Nephron progenitor cell (in vitro differentiated cells): ENCODE measurements at regions not wholly inside any gene's neighbourhood (a gene's known extent, or its start where the extent isn't known, plus 50 kb on each side); places are given as distances from the start of the nearest gene placed in this dataset.

Experiments
- DNase-seq: peaks from one replicate; pipeline ENCODE4 v3.0.0; 2021
- H3K27ac Mint-ChIP-seq: 2 replicates; pipeline ENCODE4 v1.8.0; 2021; ENCODE audit warnings: mild to moderate bottlenecking, moderate library complexity, mixed read lengths
- H3K27me3 Mint-ChIP-seq: 2 replicates; pipeline ENCODE4 v1.8.0; 2021; ENCODE audit warnings: mild to moderate bottlenecking, low read depth, mixed read lengths; ENCODE audit not compliant: poor library complexity
- H3K36me3 Mint-ChIP-seq: 2 replicates; pipeline ENCODE4 v1.8.0; 2021; ENCODE audit warnings: low read depth, mixed read lengths
- H3K4me1 Mint-ChIP-seq: 2 replicates; pipeline ENCODE4 v1.8.0; 2021; ENCODE audit warnings: mixed read lengths
- H3K4me3 Mint-ChIP-seq: 2 replicates; pipeline ENCODE4 v1.8.0; 2021; ENCODE audit warnings: mild to moderate bottlenecking, moderate library complexity, mixed read lengths
- H3K9me3 Mint-ChIP-seq: 2 replicates; pipeline ENCODE4 v1.8.0; 2021; ENCODE audit warnings: mild to moderate bottlenecking, moderate library complexity, mixed read lengths
- CTCF ChIP-seq: fragments of 200-600 bp; sonication (generic); IDR thresholded peaks from 2 replicates; pipeline ENCODE4 v1.5.0; 2021; ENCODE audit warnings: antibody characterized with exemption

GRCh38 chr5:167271081-167271480 is 1020.4 kb upstream of the WWC1 start:
- no peaks in the 10 kb centered on the region for H3K4me1 Mint-ChIP-seq
- H3K36me3 Mint-ChIP-seq, result no peaks in the 10 kb centered on the region
- no peaks in the 10 kb centered on the region for H3K9me3 Mint-ChIP-seq
- DNase-seq, result no peak
- H3K27me3 Mint-ChIP-seq, result no peaks in the 10 kb centered on the region
- H3K4me3 Mint-ChIP-seq, result no peak overlapping the region
- TF ChIP-seq CTCF, result no peak
- H3K27ac Mint-ChIP-seq, result no peak overlapping the region

GRCh38 chr5:167271511-167271910 is 1019.9 kb upstream of the WWC1 start:
- no peak overlapping the region for H3K27ac Mint-ChIP-seq
- no peaks in the 10 kb centered on the region for H3K9me3 Mint-ChIP-seq
- DNase-seq, result no peak
- no peaks in the 10 kb centered on the region for H3K27me3 Mint-ChIP-seq
- no peaks in the 10 kb centered on the region for H3K4me1 Mint-ChIP-seq
- TF ChIP-seq CTCF, result no peak
- H3K4me3 Mint-ChIP-seq, result no peak overlapping the region
- H3K36me3 Mint-ChIP-seq, result no peaks in the 10 kb centered on the region

GRCh38 chr5:167280111-167280510 is 1011.3 kb upstream of the WWC1 start:
- H3K27me3 Mint-ChIP-seq, result no peaks in the 10 kb centered on the region
- no peaks in the 10 kb centered on the region for H3K9me3 Mint-ChIP-seq
- no peak for TF ChIP-seq CTCF
- H3K36me3 Mint-ChIP-seq, result no peaks in the 10 kb centered on the region
- no peak for DNase-seq
- no peak overlapping the region for H3K4me3 Mint-ChIP-seq
- no peak overlapping the region for H3K27ac Mint-ChIP-seq
- H3K4me1 Mint-ChIP-seq, result no peaks in the 10 kb centered on the region

- no peak for TF ChIP-seq CTCF
- Mint-ChIP-seq H3K4me3 (no peak overlapping the region), H3K27ac (no peak overlapping the region), H3K9me3 (no peaks in the 10 kb centered on the region), H3K36me3 (no peaks in the 10 kb centered on the region), H3K27me3 (no peaks in the 10 kb centered on the region), H3K4me1 (no peaks in the 10 kb centered on the region)
- DNase-seq, result no peak
These were observed 1009.5 kb upstream of the WWC1 start for GRCh38 chr5:167281925-167282324.

- no peak for TF ChIP-seq CTCF
- H3K36me3 Mint-ChIP-seq, result no peaks in the 10 kb centered on the region
- H3K9me3 Mint-ChIP-seq, result no peaks in the 10 kb centered on the region
- H3K4me3 Mint-ChIP-seq, result no peak overlapping the region
- no peak overlapping the region for H3K27ac Mint-ChIP-seq
- no peaks in the 10 kb centered on the region for H3K27me3 Mint-ChIP-seq
- no peaks in the 10 kb centered on the region for H3K4me1 Mint-ChIP-seq
- DNase-seq, result no peak
These were observed 1007.8 kb upstream of the WWC1 start for GRCh38 chr5:167283691-167284090.

GRCh38 chr5:167284222-167284890 is 1007.1 kb upstream of the WWC1 start:
- Mint-ChIP-seq H3K27ac (no peak overlapping the region), H3K4me3 (no peak overlapping the region), H3K9me3 (no peaks in the 10 kb centered on the region), H3K27me3 (no peaks in the 10 kb centered on the region), H3K4me1 (no peaks in the 10 kb centered on the region), H3K36me3 (no peaks in the 10 kb centered on the region)
- DNase-seq, result no peak
- no peak for TF ChIP-seq CTCF
